ENCODE measurements at regions not wholly inside any gene's neighbourhood (a gene's known extent, or its start where the extent isn't known, plus 50 kb on each side); places are given as distances from the start of the nearest gene placed in this dataset.

GRCh38 chrX:16518131-16518530 is 131.8 kb upstream of the S100G start:
- TF ChIP-seq CTCF (IDR thresholded peaks at IDR 0.05) (no peak), POLR2AphosphoS5 (IDR thresholded peaks at IDR 0.05) (no peak), EP300 (IDR thresholded peaks at IDR 0.05) (no peak), POLR2A (IDR thresholded peaks at IDR 0.05; ENCODE audit: low read depth) (no peak)
